GM10266 (cell line): ENCODE measurements at regions not wholly inside any gene's neighbourhood (a gene's known extent, or its start where the extent isn't known, plus 50 kb on each side); places are given as distances from the start of the nearest gene placed in this dataset.
"Not testable (repeated sequence)": the region's sequence is repeated elsewhere in the genome, so short reads cannot be mapped to it uniquely, and the experiment has no call there.

ENCODE experiments used
- DNase-seq: peaks from one replicate; pipeline ENCODE4 v3.0.0; 2012; ENCODE audit errors: extremely low spot score
- TF ChIP-seq, protein P1 (sequence below): IDR thresholded peaks from 2 replicates; pipeline ENCODE4 v1.5.1; 2012; ENCODE audit warnings: mild to moderate bottlenecking, low read depth; ENCODE audit not compliant: control insufficient read depth, insufficient read depth; ENCODE audit errors: missing control alignments

DNA sequence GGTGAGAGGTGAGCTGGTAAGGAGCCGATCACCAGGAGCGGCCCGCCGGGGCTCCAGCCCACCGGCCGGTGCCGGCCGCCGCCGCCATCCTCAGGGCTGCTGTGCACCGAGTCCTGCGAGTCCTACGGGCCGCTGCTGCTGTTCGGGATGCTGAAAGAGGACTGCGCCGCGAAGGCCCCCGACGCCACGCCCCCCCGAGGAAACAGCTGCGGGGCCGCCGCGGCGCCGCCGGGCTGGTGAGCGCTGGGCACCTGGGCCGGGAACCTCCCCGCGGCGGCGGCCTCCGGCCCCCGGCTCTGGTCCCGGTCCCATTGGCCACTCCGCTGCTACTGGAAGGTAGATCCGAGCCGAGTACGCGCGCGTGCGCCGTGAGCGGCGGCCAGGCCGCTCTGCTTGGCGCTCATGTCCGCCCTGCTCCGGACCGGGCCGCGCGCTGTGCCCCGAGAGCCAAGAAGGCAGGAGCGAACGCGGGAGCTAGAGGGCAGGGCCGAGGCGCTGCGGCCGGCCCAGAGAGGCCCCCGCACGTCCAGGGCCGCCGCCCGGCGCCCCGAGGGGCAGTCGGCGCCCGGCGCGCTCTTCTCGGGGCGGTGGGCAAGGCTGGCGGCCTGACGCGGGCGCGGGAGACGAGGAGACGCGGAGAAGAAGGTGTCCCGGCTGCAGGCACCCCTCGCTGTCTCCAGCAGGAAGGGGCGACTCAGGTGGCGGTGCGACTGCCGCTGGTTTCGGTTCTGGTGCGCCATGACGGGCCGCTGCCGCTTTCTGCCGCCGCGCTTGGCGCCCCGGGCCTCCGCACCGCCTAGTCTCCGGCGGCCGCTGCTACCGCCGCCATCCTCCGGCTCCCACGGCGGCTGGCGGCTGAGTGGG is 121.3 kb upstream of the WIPF3 start:
- DNase-seq: peak; percentile 28
- TF ChIP-seq, protein P1, sequence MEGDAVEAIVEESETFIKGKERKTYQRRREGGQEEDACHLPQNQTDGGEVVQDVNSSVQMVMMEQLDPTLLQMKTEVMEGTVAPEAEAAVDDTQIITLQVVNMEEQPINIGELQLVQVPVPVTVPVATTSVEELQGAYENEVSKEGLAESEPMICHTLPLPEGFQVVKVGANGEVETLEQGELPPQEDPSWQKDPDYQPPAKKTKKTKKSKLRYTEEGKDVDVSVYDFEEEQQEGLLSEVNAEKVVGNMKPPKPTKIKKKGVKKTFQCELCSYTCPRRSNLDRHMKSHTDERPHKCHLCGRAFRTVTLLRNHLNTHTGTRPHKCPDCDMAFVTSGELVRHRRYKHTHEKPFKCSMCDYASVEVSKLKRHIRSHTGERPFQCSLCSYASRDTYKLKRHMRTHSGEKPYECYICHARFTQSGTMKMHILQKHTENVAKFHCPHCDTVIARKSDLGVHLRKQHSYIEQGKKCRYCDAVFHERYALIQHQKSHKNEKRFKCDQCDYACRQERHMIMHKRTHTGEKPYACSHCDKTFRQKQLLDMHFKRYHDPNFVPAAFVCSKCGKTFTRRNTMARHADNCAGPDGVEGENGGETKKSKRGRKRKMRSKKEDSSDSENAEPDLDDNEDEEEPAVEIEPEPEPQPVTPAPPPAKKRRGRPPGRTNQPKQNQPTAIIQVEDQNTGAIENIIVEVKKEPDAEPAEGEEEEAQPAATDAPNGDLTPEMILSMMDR: no peak

DNA sequence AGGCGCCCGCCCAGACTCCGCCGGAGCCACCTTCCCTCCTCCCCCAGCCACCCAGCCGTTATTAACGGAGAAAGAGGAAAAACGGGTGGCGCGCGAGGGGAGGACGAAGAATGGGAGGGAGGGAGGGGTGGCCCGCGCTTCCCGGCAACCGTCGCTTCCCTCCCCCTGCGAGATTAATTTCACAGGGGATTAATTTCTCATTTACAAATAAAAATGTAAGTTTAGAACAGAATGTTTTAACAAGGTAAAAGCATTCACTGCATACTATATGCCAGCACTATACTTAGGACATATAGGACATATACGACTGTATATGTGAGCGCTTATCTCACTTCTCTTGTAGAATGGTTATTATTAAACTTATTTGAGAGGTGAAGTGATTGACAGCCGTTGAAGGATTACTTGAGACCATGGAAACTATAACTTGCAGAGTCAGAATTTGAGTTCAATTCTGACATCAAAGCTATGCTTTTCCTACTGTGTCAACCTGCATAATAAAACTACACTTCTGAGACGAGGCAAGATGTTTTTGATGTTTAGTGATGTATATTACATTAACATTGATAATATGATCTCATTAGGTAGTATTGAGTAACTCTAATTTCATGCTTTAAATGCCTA is 120.5 kb upstream of the WIPF3 start:
- peak; percentile 3 for DNase-seq

DNA sequence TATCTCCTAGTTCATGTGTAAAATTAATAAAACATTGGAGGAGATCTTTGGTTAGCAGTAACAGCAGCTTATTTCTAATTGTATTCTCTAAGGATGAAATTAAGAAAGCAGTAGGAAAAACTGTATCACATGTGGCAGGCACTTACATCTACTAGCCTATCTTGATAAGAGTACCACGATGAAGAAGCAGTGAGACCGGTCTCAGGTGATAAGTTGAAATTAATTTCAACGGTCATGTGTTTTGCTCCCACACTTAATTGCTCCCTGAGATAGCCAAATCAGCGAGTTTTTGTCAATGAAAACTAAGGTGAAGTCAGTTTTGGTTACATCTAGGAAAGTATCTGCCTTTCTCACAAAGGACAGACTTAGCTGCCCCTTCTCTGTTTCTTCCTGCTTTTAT is 115.8 kb upstream of the WIPF3 start:
- not testable (repeated sequence) for DNase-seq

DNA sequence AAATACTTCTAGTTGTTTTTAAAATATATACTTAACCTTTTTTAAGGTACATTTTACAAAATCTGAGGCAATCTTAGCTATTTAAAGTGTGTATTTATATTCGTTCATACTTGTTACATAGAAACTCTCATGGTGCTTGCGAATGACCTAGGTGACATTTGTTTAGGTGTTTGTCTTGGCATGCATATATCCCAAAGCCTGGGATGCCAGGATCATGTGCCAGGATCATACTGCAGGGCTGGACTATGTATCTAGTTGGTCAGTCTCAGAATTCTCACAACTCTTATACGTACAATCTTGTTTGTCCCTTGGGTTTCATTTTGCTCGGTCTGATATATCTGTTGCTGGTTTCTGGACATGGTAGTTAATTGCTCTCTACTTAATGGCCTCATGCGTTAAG is 109.9 kb upstream of the WIPF3 start:
- not testable (repeated sequence) for DNase-seq

GRCh38 chr7:29699723-29700122 is 106.6 kb upstream of the WIPF3 start:
- not testable (repeated sequence) for DNase-seq

- not testable (repeated sequence) for DNase-seq
Measured at GRCh38 chr7:29701540-29701939, 104.8 kb upstream of the WIPF3 start.

- DNase-seq: not testable (repeated sequence)
Measured at GRCh38 chr7:29703830-29704229, 102.5 kb upstream of the WIPF3 start.

DNA sequence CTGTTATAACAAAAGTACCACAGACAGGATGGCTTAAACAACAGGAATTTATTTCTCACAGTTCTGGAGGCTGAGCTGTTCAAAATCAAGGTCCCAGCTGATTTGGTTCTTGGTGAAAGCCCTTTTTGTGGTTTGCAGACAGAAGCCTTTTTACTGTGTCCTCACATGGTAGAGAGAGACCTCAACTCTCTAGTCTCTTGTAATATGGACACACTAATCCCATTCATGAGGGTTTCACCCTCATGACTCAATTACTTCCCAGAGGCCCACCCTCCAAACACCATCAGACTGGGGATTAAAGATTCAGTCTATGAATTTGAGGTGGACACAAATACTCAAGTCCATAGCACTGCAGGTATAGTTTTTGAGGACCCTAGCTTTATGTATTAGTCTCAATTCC is 97.3 kb upstream of the WIPF3 start:
- DNase-seq: not testable (repeated sequence)

DNA sequence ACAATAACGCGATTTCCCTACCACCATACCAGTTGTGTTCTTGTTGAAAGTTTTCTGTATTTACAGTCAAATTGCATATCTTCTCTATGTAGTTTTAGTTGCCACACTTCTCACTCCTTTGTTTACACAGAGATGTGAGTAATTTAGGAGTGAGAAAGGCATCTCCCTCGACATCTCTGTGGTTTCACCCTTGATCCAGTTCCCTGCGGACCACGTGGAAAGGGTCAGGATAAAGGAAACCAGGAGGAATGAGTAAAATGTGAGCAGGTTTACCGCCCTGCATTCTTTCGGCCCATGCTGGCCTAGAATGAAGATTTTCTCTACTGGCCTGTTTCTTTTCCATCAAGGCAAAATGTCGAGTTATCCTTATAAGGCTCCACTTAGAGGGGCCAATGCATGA is 83.2 kb upstream of the WIPF3 start:
- not testable (repeated sequence) for DNase-seq

GRCh38 chr7:29723599-29723998 is 82.7 kb upstream of the WIPF3 start:
- TF ChIP-seq, protein P1: no peak
- no peak for DNase-seq

GRCh38 chr7:29729534-29730165 is 76.7 kb upstream of the WIPF3 start:
- not testable (repeated sequence) for DNase-seq

GRCh38 chr7:29734246-29734731 is 72.0 kb upstream of the WIPF3 start:
- TF ChIP-seq, protein P1: no peak

DNA sequence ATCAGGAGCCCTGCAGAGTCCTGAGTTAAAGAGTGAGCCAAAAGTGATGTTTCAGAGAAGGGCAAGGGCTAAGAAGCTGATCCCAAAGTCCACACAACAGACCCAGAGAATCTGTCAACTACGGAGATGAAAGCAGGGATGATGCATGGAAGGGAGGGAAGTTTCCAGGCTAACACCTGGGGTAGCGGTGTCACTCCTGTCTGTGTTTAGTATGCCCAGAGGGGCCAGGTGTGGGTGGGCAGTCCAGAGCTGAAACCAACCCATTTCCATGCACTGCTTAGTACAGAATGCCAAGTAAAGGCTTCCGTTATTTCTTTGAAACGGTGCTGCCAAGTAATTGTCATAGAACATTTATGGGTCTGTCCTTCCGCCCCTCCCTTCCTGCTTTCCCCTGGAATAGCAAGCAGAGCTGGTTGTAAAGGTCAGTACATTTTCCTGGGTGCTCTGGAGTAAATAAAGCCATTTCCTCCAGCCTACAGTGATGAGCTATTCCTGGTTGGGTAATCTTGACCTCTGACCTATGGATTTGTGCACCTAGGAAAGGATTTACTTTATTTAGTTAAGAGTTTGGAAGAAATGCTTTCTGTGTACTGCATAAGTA is 58.6 kb upstream of the WIPF3 start:
- DNase-seq: not testable (repeated sequence)

More at GRCh38 chr7:29734246-29734731, 72.0 kb upstream of the WIPF3 start:
- no peak for DNase-seq
